ENCODE measurements at regions not wholly inside any gene's neighbourhood (a gene's known extent, or its start where the extent isn't known, plus 50 kb on each side); places are given as distances from the start of the nearest gene placed in this dataset.

DNA sequence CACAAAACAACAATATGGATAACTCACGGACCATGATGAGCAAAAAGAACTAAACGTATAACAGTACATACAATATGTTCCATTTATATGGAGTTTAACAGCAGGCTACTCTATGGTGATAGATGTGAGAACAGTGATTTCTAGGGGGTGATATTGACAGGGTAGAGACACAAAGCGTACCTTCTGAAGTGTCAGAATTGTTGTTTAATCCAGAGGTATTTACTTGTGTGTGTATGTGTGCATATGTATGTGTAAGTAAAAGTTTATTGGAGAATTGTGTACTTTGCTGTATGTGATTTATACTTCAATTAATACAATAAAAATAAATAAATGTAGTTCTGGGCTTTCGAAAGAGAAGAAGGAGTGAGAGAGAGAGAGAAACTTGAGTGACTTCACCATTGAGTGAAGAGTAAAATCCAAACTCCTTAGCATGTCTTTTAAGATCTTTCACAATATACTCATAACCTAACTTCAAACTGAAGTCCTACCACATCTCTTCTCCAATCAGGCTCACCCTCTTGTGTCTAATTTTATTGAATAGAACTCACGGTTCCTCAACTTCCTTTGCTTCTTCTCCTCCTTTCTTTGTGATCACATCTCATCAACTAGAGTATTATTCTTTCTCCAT lies 126.0 kb upstream of the KLF7 start:
- no peak for TF ChIP-seq CTCF (IDR thresholded peaks at IDR 0.05)
- no peak for TF ChIP-seq POLR2A (IDR thresholded peaks at IDR 0.05)

GRCh38 chr2:207296265-207296948 lies 130.7 kb upstream of the KLF7 start:
- no peaks in the 10 kb centered on the region for H3K36me3 ChIP-seq
- TF ChIP-seq CTCF (IDR thresholded peaks at IDR 0.05) (no peak), POLR2A (IDR thresholded peaks at IDR 0.05) (no peak)
- no peak for DNase-seq

More for the DNA sequence above, 126.0 kb upstream of the KLF7 start:
- Histone ChIP-seq H3K27ac (no peak overlapping the region), H3K4me3 (no peak overlapping the region), H3K36me3 (no peaks in the 10 kb centered on the region), H3K4me1 (no peaks in the 10 kb centered on the region), H3K27me3 (no peaks in the 10 kb centered on the region), H3K9me3 (no peaks in the 10 kb centered on the region)
- intact Hi-C loops (cut with DNase I; ENCODE audit: low total_unique reads), result no loop called here
- no peak for DNase-seq

GRCh38 chr2:207300817-207301216 lies 135.1 kb upstream of the KLF7 start:
- intact Hi-C loops (cut with DNase I; ENCODE audit: low total_unique reads), result no loop called here
- no peaks in the 10 kb centered on the region for H3K27me3 ChIP-seq
- TF ChIP-seq CTCF (IDR thresholded peaks at IDR 0.05) (no peak), POLR2A (IDR thresholded peaks at IDR 0.05) (no peak)

More at GRCh38 chr2:207296265-207296948, 130.7 kb upstream of the KLF7 start:
- Histone ChIP-seq H3K27me3 (no peaks in the 10 kb centered on the region), H3K27ac (no peak overlapping the region), H3K4me1 (no peaks in the 10 kb centered on the region), H3K9me3 (no peaks in the 10 kb centered on the region), H3K4me3 (no peak overlapping the region)
- intact Hi-C loops (cut with DNase I; ENCODE audit: low total_unique reads), result no loop called here

DNA sequence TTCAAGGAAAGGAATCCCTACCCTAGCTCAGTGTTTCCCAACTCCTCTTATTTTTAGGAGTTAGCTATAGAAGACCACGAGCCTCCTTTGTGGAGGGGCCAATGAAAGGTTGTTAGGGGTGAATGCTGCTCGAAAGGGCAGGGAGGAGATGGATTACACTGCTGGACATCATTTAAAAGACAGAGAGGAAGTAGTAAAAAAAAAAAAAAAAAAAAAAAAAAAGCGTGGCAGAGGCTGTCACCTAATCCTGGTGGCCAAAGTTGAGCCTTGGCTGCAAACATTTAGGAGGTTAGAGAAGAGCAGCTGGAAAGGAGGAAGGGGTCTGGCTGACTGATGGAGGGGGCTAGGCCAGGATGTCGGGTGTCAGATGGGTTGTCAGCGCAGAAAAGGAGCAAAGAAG lies 139.0 kb upstream of the KLF7 start:
- no peaks in the 10 kb centered on the region for H3K4me1 ChIP-seq

More at GRCh38 chr2:207300817-207301216, 135.1 kb upstream of the KLF7 start:
- Histone ChIP-seq H3K4me1 (no peaks in the 10 kb centered on the region), H3K27ac (no peak overlapping the region), H3K36me3 (no peaks in the 10 kb centered on the region), H3K4me3 (no peak overlapping the region), H3K9me3 (no peaks in the 10 kb centered on the region)
- no peak for DNase-seq

More for the DNA sequence above, 139.0 kb upstream of the KLF7 start:
- DNase-seq, result no peak
- no peaks in the 10 kb centered on the region for H3K9me3 ChIP-seq
- no peak overlapping the region for H3K4me3 ChIP-seq
- intact Hi-C loops (cut with DNase I; ENCODE audit: low total_unique reads), result no loop called here
- TF ChIP-seq CTCF (IDR thresholded peaks at IDR 0.05), result no peak
- TF ChIP-seq POLR2A (IDR thresholded peaks at IDR 0.05), result no peak
- H3K36me3 ChIP-seq, result no peaks in the 10 kb centered on the region
- no peak overlapping the region for H3K27ac ChIP-seq
- no peaks in the 10 kb centered on the region for H3K27me3 ChIP-seq

Measured in uterus (tissue), 3 donors.